Psoas muscle (tissue), 7 donors: ENCODE measurements at regions not wholly inside any gene's neighbourhood (a gene's known extent, or its start where the extent isn't known, plus 50 kb on each side); places are given as distances from the start of the nearest gene placed in this dataset.
"Not testable (repeated sequence)": the region's sequence is repeated elsewhere in the genome, so short reads cannot be mapped to it uniquely, and the experiment has no call there.

Source experiments
- ATAC-seq, 4 donors: fragments of 200-7000 bp; cut with Tn5 transposase; one replicate each; pipeline ENCODE4 v1.9.1; 2020; ENCODE audit warnings: moderate library complexity in 3 of 4, mild to moderate bottlenecking in 2 of 4
- DNase-seq, 2 donors: peaks; one replicate each; pipeline ENCODE4 v3.0.0-alpha.2; 2020
- H3K27ac ChIP-seq: fragments of 200-600 bp; one replicate; pipeline ENCODE4 v1.8.0; 2022
- H3K27me3 ChIP-seq, 3 donors: fragments of 200-600 bp in 1 of 3; one replicate each; pipeline versions ENCODE4 v1.6.1 to v1.8.0; 2013 to 2022; ENCODE audit warnings: low read length in 2 of 3, mild to moderate bottlenecking in 2 of 3, moderate library complexity in 1 of 3; ENCODE audit not compliant: insufficient read depth in 3 of 3
- H3K36me3 ChIP-seq, 2 donors: fragments of 200-600 bp in 1 of 2; one replicate each; pipeline versions ENCODE4 v1.6.1 to v1.8.0; 2013 to 2022; ENCODE audit warnings: low read depth in 1 of 2, mild to moderate bottlenecking in 1 of 2, moderate library complexity in 1 of 2; ENCODE audit not compliant: insufficient read depth in 1 of 2
- H3K4me1 ChIP-seq: fragments of 200-600 bp; one replicate; pipeline ENCODE4 v1.8.0; 2022
- H3K4me3 ChIP-seq: fragments of 200-600 bp; one replicate; pipeline ENCODE4 v1.8.0; 2022; ENCODE audit warnings: mild to moderate bottlenecking
- H3K9me3 ChIP-seq: fragments of 200-600 bp; one replicate; pipeline ENCODE4 v1.8.0; 2022
- CTCF ChIP-seq: fragments of 200-600 bp; IDR thresholded peaks from one replicate; pipeline ENCODE4 v1.8.0; 2022; ENCODE audit warnings: antibody characterized with exemption
- WGBS, 3 donors: extraction: QIAGEN DNeasy Blood & Tissue Kit; methylation state at CpG; one replicate each; pipeline versions ENCODE4 v1.1.6 to v1.1.7; 2013; 5-methylcytosine and 5-hydroxymethylcytosine counted together
- intact Hi-C, 2 donors: fragments of 100-400 bp; cut with DNase I; formaldehyde crosslinking; loops; one replicate each; pipeline versions ENCODE4 v1.11.0 to v1.14.2; 2022
- donor health status: healthy with polysubstance abuse.
- donor health status: DM: no; HTN: no; CAD: no; lungs with moderate emphysema.
- donor health status: Bipolar disorder and iron deficiency.
- donor health status: healthy.
- donor health status: DM: yes; HTN: yes; CAD: no.
- donor health status: DM: no; HTN: no; CAD: no.
- donor health status: DM: yes; HTN: yes; CAD: no.

- Histone ChIP-seq H3K4me1 (no peaks in the 10 kb centered on the region), H3K4me3 (no peak overlapping the region), H3K36me3 (no peaks in the 10 kb centered on the region), H3K27me3 (no peaks in the 10 kb centered on the region), H3K9me3 (no peaks in the 10 kb centered on the region), H3K27ac (no peak overlapping the region)
- no peak for ATAC-seq
- DNase-seq: no peak
- WGBS, 3 donors: 70 to 85% (median 78%) methylated on average over 3 of the region's 3 CpGs
- intact Hi-C loops: no loop called here
- TF ChIP-seq CTCF: no peak
Measured at GRCh38 chr21:19198801-19199200, 795.2 kb upstream of the TMPRSS15 start.

- no peak for ATAC-seq
- Histone ChIP-seq H3K27ac (no peak overlapping the region), H3K27me3 (no peaks in the 10 kb centered on the region), H3K9me3 (no peaks in the 10 kb centered on the region), H3K4me3 (no peak overlapping the region), H3K36me3 (no peaks in the 10 kb centered on the region), H3K4me1 (no peaks in the 10 kb centered on the region)
- intact Hi-C loops: no loop called here
- TF ChIP-seq CTCF: no peak
- no peak for DNase-seq
Measured at GRCh38 chr21:19218163-19218562, 814.6 kb upstream of the TMPRSS15 start.

GRCh38 chr21:19224090-19224489, 820.5 kb upstream of the TMPRSS15 start:
- H3K36me3 ChIP-seq: no peaks in the 10 kb centered on the region
- ATAC-seq (no peak), DNase-seq (no peak)
- H3K27me3 ChIP-seq: no peaks in the 10 kb centered on the region
- H3K4me1 ChIP-seq: no peaks in the 10 kb centered on the region
- 88 to 90% (median 89%) methylated on average over 12 of the region's 12 CpGs for WGBS, 3 donors
- no peaks in the 10 kb centered on the region for H3K9me3 ChIP-seq
- intact Hi-C loops: no loop called here
- H3K27ac ChIP-seq: no peak overlapping the region
- no peak overlapping the region for H3K4me3 ChIP-seq
- TF ChIP-seq CTCF: no peak

- ATAC-seq (no peak), DNase-seq (no peak)
- no peak overlapping the region for H3K4me3 ChIP-seq
- H3K36me3 ChIP-seq: no peaks in the 10 kb centered on the region
- 2 to 16% (median 5%) methylated on average over 1 of the region's 1 CpG for WGBS, 3 donors
- no peak for TF ChIP-seq CTCF
- H3K4me1 ChIP-seq: no peaks in the 10 kb centered on the region
- intact Hi-C loops: no loop called here
- no peaks in the 10 kb centered on the region for H3K9me3 ChIP-seq
- no peak overlapping the region for H3K27ac ChIP-seq
- H3K27me3 ChIP-seq: no peaks in the 10 kb centered on the region
Measured at GRCh38 chr21:19228226-19228625, 824.6 kb upstream of the TMPRSS15 start.

GRCh38 chr21:19233841-19234240, 830.3 kb upstream of the TMPRSS15 start:
- H3K27me3 ChIP-seq, ATAC-seq, H3K4me1 ChIP-seq, H3K4me3 ChIP-seq, H3K9me3 ChIP-seq, intact Hi-C loops, DNase-seq, H3K36me3 ChIP-seq, H3K27ac ChIP-seq: not testable (repeated sequence)
- WGBS, 3 donors: 84 to 93% (median 92%) methylated on average over 12 of the region's 12 CpGs
